ENCODE measurements at regions not wholly inside any gene's neighbourhood (a gene's known extent, or its start where the extent isn't known, plus 50 kb on each side); places are given as distances from the start of the nearest gene placed in this dataset.

GRCh38 chr16:66277311-66278070, 89.0 kb upstream of the CDH5 start:
- FAIRE-seq (no peak), DNase-seq (ENCODE audit: insufficient read length, low spot score) (no peak)
- TF ChIP-seq POLR2A (IDR thresholded peaks at IDR 0.05; ENCODE audit: low read depth, low read length) = no peak

GRCh38 chr16:66275775-66276428, 90.6 kb upstream of the CDH5 start:
- DNase-seq (ENCODE audit: insufficient read length, low spot score) (peak; percentile 45), FAIRE-seq (no peak)

GRCh38 chr16:66274335-66275110, 92.0 kb upstream of the CDH5 start:
- FAIRE-seq (no peak), DNase-seq (ENCODE audit: insufficient read length, low spot score) (peak; percentile 35)
- no peak for TF ChIP-seq POLR2A (IDR thresholded peaks at IDR 0.05; ENCODE audit: low read depth, low read length)

More at GRCh38 chr16:66275775-66276428, 90.6 kb upstream of the CDH5 start:
- TF ChIP-seq POLR2A (IDR thresholded peaks at IDR 0.05; ENCODE audit: low read depth, low read length) = no peak

GRCh38 chr16:66273644-66274334, 92.7 kb upstream of the CDH5 start:
- no peak for DNase-seq (ENCODE audit: insufficient read length, low spot score)
- no peak for FAIRE-seq
- TF ChIP-seq POLR2A (IDR thresholded peaks at IDR 0.05; ENCODE audit: low read depth, low read length) = no peak

- no peak for TF ChIP-seq POLR2A (IDR thresholded peaks at IDR 0.05; ENCODE audit: low read depth, low read length)
- FAIRE-seq (no peak), DNase-seq (ENCODE audit: insufficient read length, low spot score) (no peak)
Observed at GRCh38 chr16:66273053-66273452, 93.4 kb upstream of the CDH5 start.

- DNase-seq (ENCODE audit: insufficient read length, low spot score) = no peak
- FAIRE-seq = no peak
- TF ChIP-seq POLR2A (IDR thresholded peaks at IDR 0.05; ENCODE audit: low read depth, low read length) = no peak
Observed at GRCh38 chr16:66272461-66272860, 94.0 kb upstream of the CDH5 start.

- FAIRE-seq (no peak), DNase-seq (ENCODE audit: insufficient read length, low spot score) (no peak)
- TF ChIP-seq POLR2A (IDR thresholded peaks at IDR 0.05; ENCODE audit: low read depth, low read length) = no peak
Observed at GRCh38 chr16:66271074-66272060, 95.1 kb upstream of the CDH5 start.

GRCh38 chr16:66270333-66270927, 96.1 kb upstream of the CDH5 start:
- peak; percentile 19; the same call in 1 of the 2 replicates for TF ChIP-seq POLR2A (IDR thresholded peaks at IDR 0.05; ENCODE audit: low read depth, low read length)
- no peak for FAIRE-seq

GRCh38 chr16:66269617-66270332, 96.7 kb upstream of the CDH5 start:
- DNase-seq (ENCODE audit: insufficient read length, low spot score) (no peak), FAIRE-seq (no peak)
- TF ChIP-seq POLR2A (IDR thresholded peaks at IDR 0.05; ENCODE audit: low read depth, low read length) = no peak

More at GRCh38 chr16:66270333-66270927, 96.1 kb upstream of the CDH5 start:
- peak; percentile 80 for DNase-seq (ENCODE audit: insufficient read length, low spot score)

GRCh38 chr16:66267292-66268014, 99.0 kb upstream of the CDH5 start:
- TF ChIP-seq POLR2A (IDR thresholded peaks at IDR 0.05; ENCODE audit: low read depth, low read length) = no peak
- DNase-seq (ENCODE audit: insufficient read length, low spot score) (no peak), FAIRE-seq (no peak)

All from H54 (cell line).